T-helper 1 cell treated with Interleukin-12 subunit alpha and Interleukin-12 subunit beta and Interleukin-4 antibody, amounts not matched to agents 30 μg/mL and 1 μg/mL, for 36 hours (primary cell): ENCODE measurements at regions not wholly inside any gene's neighbourhood (a gene's known extent, or its start where the extent isn't known, plus 50 kb on each side); places are given as distances from the start of the nearest gene placed in this dataset.

Experiments
- H3K27ac Mint-ChIP-seq: one replicate; pipeline ENCODE4 v1.8.0; 2021; ENCODE audit warnings: mild to moderate bottlenecking, mixed read lengths
- H3K27me3 Mint-ChIP-seq: one replicate; pipeline ENCODE4 v1.8.0; 2021; ENCODE audit warnings: low read depth, mixed read lengths
- H3K36me3 Mint-ChIP-seq: one replicate; pipeline ENCODE4 v1.8.0; 2021; ENCODE audit warnings: low read depth, mixed read lengths
- H3K4me1 Mint-ChIP-seq: one replicate; pipeline ENCODE4 v1.8.0; 2021; ENCODE audit warnings: low read depth, mixed read lengths
- H3K4me3 Mint-ChIP-seq: one replicate; pipeline ENCODE4 v1.8.0; 2021; ENCODE audit warnings: mild to moderate bottlenecking, moderate library complexity, mixed read lengths
- H3K9me3 Mint-ChIP-seq: one replicate; pipeline ENCODE4 v1.8.0; 2021; ENCODE audit warnings: mixed read lengths

GRCh38 chr2:16012029-16012596 is 71.8 kb downstream of the MYCN start:
- H3K27ac Mint-ChIP-seq = no peak overlapping the region
- H3K27me3 Mint-ChIP-seq = peaks cover 40% of the 10 kb centered on the region
- no peaks in the 10 kb centered on the region for H3K9me3 Mint-ChIP-seq
- H3K4me3 Mint-ChIP-seq = no peak overlapping the region
- H3K36me3 Mint-ChIP-seq = no peaks in the 10 kb centered on the region
- H3K4me1 Mint-ChIP-seq = no peaks in the 10 kb centered on the region

- no peak overlapping the region for H3K4me3 Mint-ChIP-seq
- peaks cover 40% of the 10 kb centered on the region for H3K27me3 Mint-ChIP-seq
- H3K9me3 Mint-ChIP-seq = no peaks in the 10 kb centered on the region
- H3K36me3 Mint-ChIP-seq = no peaks in the 10 kb centered on the region
- no peaks in the 10 kb centered on the region for H3K4me1 Mint-ChIP-seq
- no peak overlapping the region for H3K27ac Mint-ChIP-seq
Measured at GRCh38 chr2:16011621-16011960, 71.2 kb downstream of the MYCN start.

- Mint-ChIP-seq H3K27ac (no peak overlapping the region), H3K36me3 (no peaks in the 10 kb centered on the region), H3K4me3 (no peak overlapping the region), H3K27me3 (peaks cover 39% of the 10 kb centered on the region), H3K9me3 (no peaks in the 10 kb centered on the region), H3K4me1 (no peaks in the 10 kb centered on the region)
Measured at GRCh38 chr2:16010951-16011620, 70.7 kb downstream of the MYCN start.

GRCh38 chr2:16010011-16010410 is 69.7 kb downstream of the MYCN start:
- no peaks in the 10 kb centered on the region for H3K36me3 Mint-ChIP-seq
- H3K4me3 Mint-ChIP-seq = no peak overlapping the region
- no peak overlapping the region for H3K27ac Mint-ChIP-seq
- peaks cover 35% of the 10 kb centered on the region for H3K27me3 Mint-ChIP-seq
- no peaks in the 10 kb centered on the region for H3K4me1 Mint-ChIP-seq
- no peaks in the 10 kb centered on the region for H3K9me3 Mint-ChIP-seq

- H3K36me3 Mint-ChIP-seq = no peaks in the 10 kb centered on the region
- no peaks in the 10 kb centered on the region for H3K9me3 Mint-ChIP-seq
- peaks cover 30% of the 10 kb centered on the region for H3K27me3 Mint-ChIP-seq
- H3K4me1 Mint-ChIP-seq = no peaks in the 10 kb centered on the region
- H3K27ac Mint-ChIP-seq = no peak overlapping the region
- no peak overlapping the region for H3K4me3 Mint-ChIP-seq
Measured at GRCh38 chr2:16009560-16009959, 69.2 kb downstream of the MYCN start.

GRCh38 chr2:16008856-16009255 is 68.5 kb downstream of the MYCN start:
- no peak overlapping the region for H3K4me3 Mint-ChIP-seq
- H3K9me3 Mint-ChIP-seq = no peaks in the 10 kb centered on the region
- H3K27ac Mint-ChIP-seq = no peak overlapping the region
- H3K36me3 Mint-ChIP-seq = no peaks in the 10 kb centered on the region
- H3K4me1 Mint-ChIP-seq = no peaks in the 10 kb centered on the region
- H3K27me3 Mint-ChIP-seq = peaks cover 23% of the 10 kb centered on the region

GRCh38 chr2:16008331-16008850 is 68.0 kb downstream of the MYCN start:
- Mint-ChIP-seq H3K4me3 (no peak overlapping the region), H3K36me3 (no peaks in the 10 kb centered on the region), H3K27ac (no peak overlapping the region), H3K27me3 (peaks cover 18% of the 10 kb centered on the region), H3K9me3 (no peaks in the 10 kb centered on the region), H3K4me1 (no peaks in the 10 kb centered on the region)

GRCh38 chr2:16007167-16007934 is 67.0 kb downstream of the MYCN start:
- peaks cover 8% of the 10 kb centered on the region for H3K27me3 Mint-ChIP-seq
- H3K27ac Mint-ChIP-seq = no peak overlapping the region
- no peak overlapping the region for H3K4me3 Mint-ChIP-seq
- H3K36me3 Mint-ChIP-seq = no peaks in the 10 kb centered on the region
- H3K4me1 Mint-ChIP-seq = no peaks in the 10 kb centered on the region
- no peaks in the 10 kb centered on the region for H3K9me3 Mint-ChIP-seq

- no peak overlapping the region for H3K4me3 Mint-ChIP-seq
- H3K36me3 Mint-ChIP-seq = no peaks in the 10 kb centered on the region
- no peak overlapping the region for H3K27ac Mint-ChIP-seq
- H3K27me3 Mint-ChIP-seq = peaks cover 1% of the 10 kb centered on the region
- no peaks in the 10 kb centered on the region for H3K9me3 Mint-ChIP-seq
- H3K4me1 Mint-ChIP-seq = no peaks in the 10 kb centered on the region
Measured at GRCh38 chr2:16006537-16007166, 66.3 kb downstream of the MYCN start.

GRCh38 chr2:16005816-16006536 is 65.6 kb downstream of the MYCN start:
- no peaks in the 10 kb centered on the region for H3K36me3 Mint-ChIP-seq
- no peaks in the 10 kb centered on the region for H3K4me1 Mint-ChIP-seq
- no peaks in the 10 kb centered on the region for H3K27me3 Mint-ChIP-seq
- H3K4me3 Mint-ChIP-seq = no peak overlapping the region
- H3K9me3 Mint-ChIP-seq = no peaks in the 10 kb centered on the region
- no peak overlapping the region for H3K27ac Mint-ChIP-seq

GRCh38 chr2:16005389-16005788 is 65.0 kb downstream of the MYCN start:
- Mint-ChIP-seq H3K9me3 (no peaks in the 10 kb centered on the region), H3K36me3 (no peaks in the 10 kb centered on the region), H3K27me3 (no peaks in the 10 kb centered on the region), H3K4me1 (no peaks in the 10 kb centered on the region), H3K27ac (no peak overlapping the region), H3K4me3 (no peak overlapping the region)

- Mint-ChIP-seq H3K27ac (no peak overlapping the region), H3K4me3 (no peak overlapping the region), H3K4me1 (no peaks in the 10 kb centered on the region), H3K9me3 (no peaks in the 10 kb centered on the region), H3K36me3 (no peaks in the 10 kb centered on the region), H3K27me3 (no peaks in the 10 kb centered on the region)
Measured at GRCh38 chr2:16003809-16004208, 63.5 kb downstream of the MYCN start.

- Mint-ChIP-seq H3K27ac (no peak overlapping the region), H3K4me1 (no peaks in the 10 kb centered on the region), H3K36me3 (no peaks in the 10 kb centered on the region), H3K9me3 (no peaks in the 10 kb centered on the region), H3K4me3 (no peak overlapping the region), H3K27me3 (no peaks in the 10 kb centered on the region)
Measured at GRCh38 chr2:16003152-16003551, 62.8 kb downstream of the MYCN start.

- Mint-ChIP-seq H3K4me1 (no peaks in the 10 kb centered on the region), H3K4me3 (no peak overlapping the region), H3K36me3 (no peaks in the 10 kb centered on the region), H3K27me3 (no peaks in the 10 kb centered on the region), H3K9me3 (no peaks in the 10 kb centered on the region), H3K27ac (no peak overlapping the region)
Measured at GRCh38 chr2:16002575-16002974, 62.2 kb downstream of the MYCN start.
